GM19025 (cell line): ENCODE measurements at regions not wholly inside any gene's neighbourhood (a gene's known extent, or its start where the extent isn't known, plus 50 kb on each side); places are given as distances from the start of the nearest gene placed in this dataset.
"Not testable (repeated sequence)": the region's sequence is repeated elsewhere in the genome, so short reads cannot be mapped to it uniquely, and the experiment has no call there.

Source experiments
- ATAC-seq: cut with Tn5 transposase; IDR thresholded peaks from one replicate; pipeline ENCODE4 v1.9.1; 2021; ENCODE audit warnings: mild to moderate bottlenecking, low read depth, moderate library complexity; ENCODE audit not compliant: unreplicated experiment

GRCh38 chr6:167748046-167748445, 78.7 kb upstream of the AFDN start:
- no peak for ATAC-seq

- ATAC-seq = no peak
Observed at GRCh38 chr6:167748458-167749379, 78.0 kb upstream of the AFDN start.

GRCh38 chr6:167750956-167751358, 75.8 kb upstream of the AFDN start:
- ATAC-seq = no peak

- no peak for ATAC-seq
Observed at GRCh38 chr6:167751579-167752115, 75.1 kb upstream of the AFDN start.

- ATAC-seq = not testable (repeated sequence)
Observed at GRCh38 chr6:167753281-167753680, 73.4 kb upstream of the AFDN start.

GRCh38 chr6:167754691-167755090, 72.0 kb upstream of the AFDN start:
- no peak for ATAC-seq

GRCh38 chr6:167755461-167755860, 71.2 kb upstream of the AFDN start:
- ATAC-seq = no peak

- no peak for ATAC-seq
Observed at GRCh38 chr6:167756597-167756996, 70.1 kb upstream of the AFDN start.

GRCh38 chr6:167757249-167757648, 69.5 kb upstream of the AFDN start:
- ATAC-seq = no peak

GRCh38 chr6:167757821-167758220, 68.9 kb upstream of the AFDN start:
- ATAC-seq = no peak

- no peak for ATAC-seq
Observed at GRCh38 chr6:167758309-167759023, 68.2 kb upstream of the AFDN start.

GRCh38 chr6:167759206-167759605, 67.5 kb upstream of the AFDN start:
- ATAC-seq = no peak

- no peak for ATAC-seq
Observed at GRCh38 chr6:167759912-167760311, 66.8 kb upstream of the AFDN start.

GRCh38 chr6:167760979-167761793, 65.5 kb upstream of the AFDN start:
- ATAC-seq = no peak

- no peak for ATAC-seq
Observed at GRCh38 chr6:167761794-167762258, 64.9 kb upstream of the AFDN start.

- no peak for ATAC-seq
Observed at GRCh38 chr6:167762259-167762962, 64.3 kb upstream of the AFDN start.

- no peak for ATAC-seq
Observed at GRCh38 chr6:167763056-167763944, 63.4 kb upstream of the AFDN start.

- ATAC-seq = no peak
Observed at GRCh38 chr6:167764215-167764614, 62.5 kb upstream of the AFDN start.
